ENCODE measurements at regions not wholly inside any gene's neighbourhood (a gene's known extent, or its start where the extent isn't known, plus 50 kb on each side); places are given as distances from the start of the nearest gene placed in this dataset.
A peak's percentile ranks its signal among the peaks of the same experiment; 100 is the strongest.

- Mint-ChIP-seq H3K27me3 (no peaks in the 10 kb centered on the region), H3K9me3 (ENCODE audit: low read depth) (peaks cover 3% of the 10 kb centered on the region), H3K36me3 (ENCODE audit: insufficient read depth) (no peaks in the 10 kb centered on the region), H3K4me3 (ENCODE audit: low read depth) (no peak overlapping the region), H3K27ac (no peak overlapping the region), H3K4me1 (ENCODE audit: low read depth) (no peaks in the 10 kb centered on the region)
- peak; percentile 43 for TF ChIP-seq CTCF (IDR thresholded peaks at IDR 0.05; ENCODE audit: unreplicated experiment)
- no peak for DNase-seq (ENCODE audit: low spot score, unreplicated experiment)
Observed at GRCh38 chrX:95071052-95071451, 1397.0 kb downstream of the FAM133A start.

GRCh38 chrX:95071621-95072020, 1397.6 kb downstream of the FAM133A start:
- H3K9me3 Mint-ChIP-seq (ENCODE audit: low read depth): peaks cover 3% of the 10 kb centered on the region
- no peaks in the 10 kb centered on the region for H3K4me1 Mint-ChIP-seq (ENCODE audit: low read depth)
- H3K27ac Mint-ChIP-seq: no peak overlapping the region
- DNase-seq (ENCODE audit: low spot score, unreplicated experiment): no peak
- H3K4me3 Mint-ChIP-seq (ENCODE audit: low read depth): no peak overlapping the region
- no peak for TF ChIP-seq CTCF (IDR thresholded peaks at IDR 0.05; ENCODE audit: unreplicated experiment)
- no peaks in the 10 kb centered on the region for H3K27me3 Mint-ChIP-seq
- H3K36me3 Mint-ChIP-seq (ENCODE audit: insufficient read depth): no peaks in the 10 kb centered on the region

DNA sequence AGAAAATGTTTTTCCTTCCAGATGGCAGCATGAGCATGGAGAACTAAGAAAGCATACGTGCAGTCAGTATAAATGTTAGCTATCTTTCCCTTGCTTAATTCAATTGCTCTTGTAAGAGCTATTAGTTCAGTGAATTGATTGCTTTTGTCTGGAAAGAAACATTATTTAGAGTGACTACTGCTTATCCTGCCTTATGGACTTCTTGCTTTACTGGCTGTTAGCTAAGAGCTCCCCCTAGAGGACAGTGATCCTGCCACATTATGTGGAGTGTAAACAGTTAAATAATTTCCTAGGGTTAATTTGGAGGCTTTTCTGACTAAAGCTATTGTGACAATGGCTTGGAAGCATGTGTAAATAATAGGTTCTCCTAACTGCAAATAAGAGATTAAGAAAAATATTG, 1402.4 kb downstream of the FAM133A start:
- H3K27ac Mint-ChIP-seq: no peak overlapping the region
- TF ChIP-seq CTCF (IDR thresholded peaks at IDR 0.05; ENCODE audit: unreplicated experiment): peak; percentile 66
- no peak for DNase-seq (ENCODE audit: low spot score, unreplicated experiment)
- no peak overlapping the region for H3K4me3 Mint-ChIP-seq (ENCODE audit: low read depth)
- H3K36me3 Mint-ChIP-seq (ENCODE audit: insufficient read depth): no peaks in the 10 kb centered on the region
- H3K4me1 Mint-ChIP-seq (ENCODE audit: low read depth): no peaks in the 10 kb centered on the region
- H3K27me3 Mint-ChIP-seq: no peaks in the 10 kb centered on the region
- peaks cover 8% of the 10 kb centered on the region for H3K9me3 Mint-ChIP-seq (ENCODE audit: low read depth)

GRCh38 chrX:95101851-95102390, 1427.9 kb downstream of the FAM133A start:
- Mint-ChIP-seq H3K4me1 (ENCODE audit: low read depth) (no peaks in the 10 kb centered on the region), H3K9me3 (ENCODE audit: low read depth) (peaks cover 3% of the 10 kb centered on the region), H3K36me3 (ENCODE audit: insufficient read depth) (no peaks in the 10 kb centered on the region), H3K27ac (no peak overlapping the region), H3K27me3 (no peaks in the 10 kb centered on the region), H3K4me3 (ENCODE audit: low read depth) (no peak overlapping the region)
- no peak for TF ChIP-seq CTCF (IDR thresholded peaks at IDR 0.05; ENCODE audit: unreplicated experiment)
- DNase-seq (ENCODE audit: low spot score, unreplicated experiment): no peak

GRCh38 chrX:95117556-95117955, 1443.5 kb downstream of the FAM133A start:
- H3K4me3 Mint-ChIP-seq (ENCODE audit: low read depth): no peak overlapping the region

More at GRCh38 chrX:95117556-95117955, 1443.5 kb downstream of the FAM133A start:
- Mint-ChIP-seq H3K27me3 (no peaks in the 10 kb centered on the region), H3K27ac (no peak overlapping the region), H3K4me1 (ENCODE audit: low read depth) (no peaks in the 10 kb centered on the region), H3K36me3 (ENCODE audit: insufficient read depth) (no peaks in the 10 kb centered on the region), H3K9me3 (ENCODE audit: low read depth) (peaks cover 18% of the 10 kb centered on the region)
- TF ChIP-seq CTCF (IDR thresholded peaks at IDR 0.05; ENCODE audit: unreplicated experiment): no peak
- no peak for DNase-seq (ENCODE audit: low spot score, unreplicated experiment)

All from progenitor cell of endocrine pancreas (in vitro differentiated cells).